ENCODE measurements at regions not wholly inside any gene's neighbourhood (a gene's known extent, or its start where the extent isn't known, plus 50 kb on each side); places are given as distances from the start of the nearest gene placed in this dataset.

GRCh38 chrX:41025926-41026701 is 59.1 kb upstream of the USP9X start:
- TF ChIP-seq, protein P1, sequence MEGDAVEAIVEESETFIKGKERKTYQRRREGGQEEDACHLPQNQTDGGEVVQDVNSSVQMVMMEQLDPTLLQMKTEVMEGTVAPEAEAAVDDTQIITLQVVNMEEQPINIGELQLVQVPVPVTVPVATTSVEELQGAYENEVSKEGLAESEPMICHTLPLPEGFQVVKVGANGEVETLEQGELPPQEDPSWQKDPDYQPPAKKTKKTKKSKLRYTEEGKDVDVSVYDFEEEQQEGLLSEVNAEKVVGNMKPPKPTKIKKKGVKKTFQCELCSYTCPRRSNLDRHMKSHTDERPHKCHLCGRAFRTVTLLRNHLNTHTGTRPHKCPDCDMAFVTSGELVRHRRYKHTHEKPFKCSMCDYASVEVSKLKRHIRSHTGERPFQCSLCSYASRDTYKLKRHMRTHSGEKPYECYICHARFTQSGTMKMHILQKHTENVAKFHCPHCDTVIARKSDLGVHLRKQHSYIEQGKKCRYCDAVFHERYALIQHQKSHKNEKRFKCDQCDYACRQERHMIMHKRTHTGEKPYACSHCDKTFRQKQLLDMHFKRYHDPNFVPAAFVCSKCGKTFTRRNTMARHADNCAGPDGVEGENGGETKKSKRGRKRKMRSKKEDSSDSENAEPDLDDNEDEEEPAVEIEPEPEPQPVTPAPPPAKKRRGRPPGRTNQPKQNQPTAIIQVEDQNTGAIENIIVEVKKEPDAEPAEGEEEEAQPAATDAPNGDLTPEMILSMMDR (conservative IDR thresholded peaks at IDR 0.05; ENCODE audit: low read length): no peak
- no peak for TF ChIP-seq EZH2phosphoT487 (IDR thresholded peaks at IDR 0.05; ENCODE audit: borderline replicate concordance, low read depth, low read length)

Measured in OCI-LY7 (cell line).